Islet precursor cell (in vitro differentiated cells): ENCODE measurements at regions not wholly inside any gene's neighbourhood (a gene's known extent, or its start where the extent isn't known, plus 50 kb on each side); places are given as distances from the start of the nearest gene placed in this dataset.
A peak's percentile ranks its signal among the peaks of the same experiment; 100 is the strongest.
"Not testable (repeated sequence)": the region's sequence is repeated elsewhere in the genome, so short reads cannot be mapped to it uniquely, and the experiment has no call there.

Source experiments
- DNase-seq: peaks from one replicate; pipeline ENCODE4 v3.0.0-alpha.2; 2018

DNA sequence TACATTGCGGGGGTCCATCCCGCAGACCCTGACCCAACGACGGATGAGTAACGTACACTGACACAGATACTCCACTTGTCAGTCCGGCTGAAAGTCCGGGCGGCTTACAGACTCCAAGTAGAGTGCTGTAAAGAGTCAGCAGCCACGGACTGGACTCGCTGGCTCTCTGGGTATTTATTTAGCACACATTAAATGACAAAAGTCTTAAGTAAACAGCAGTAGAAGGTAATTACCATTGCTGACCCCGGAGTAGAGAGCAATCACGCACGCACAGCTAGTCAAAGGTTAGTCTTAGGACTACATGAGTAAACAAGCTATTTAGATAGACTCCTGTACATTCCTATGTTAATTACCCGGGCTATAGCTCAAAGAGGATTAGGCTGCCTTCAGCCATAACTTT, 780.9 kb downstream of the RPS29 start:
- peak; percentile 59 for DNase-seq

GRCh38 chr14:48792376-48793024, 793.7 kb downstream of the RPS29 start:
- DNase-seq: peak; percentile 60

- no peak for DNase-seq
These were observed 797.4 kb downstream of the RPS29 start for GRCh38 chr14:48788771-48789170.

GRCh38 chr14:48786498-48786897, 799.7 kb downstream of the RPS29 start:
- no peak for DNase-seq

DNA sequence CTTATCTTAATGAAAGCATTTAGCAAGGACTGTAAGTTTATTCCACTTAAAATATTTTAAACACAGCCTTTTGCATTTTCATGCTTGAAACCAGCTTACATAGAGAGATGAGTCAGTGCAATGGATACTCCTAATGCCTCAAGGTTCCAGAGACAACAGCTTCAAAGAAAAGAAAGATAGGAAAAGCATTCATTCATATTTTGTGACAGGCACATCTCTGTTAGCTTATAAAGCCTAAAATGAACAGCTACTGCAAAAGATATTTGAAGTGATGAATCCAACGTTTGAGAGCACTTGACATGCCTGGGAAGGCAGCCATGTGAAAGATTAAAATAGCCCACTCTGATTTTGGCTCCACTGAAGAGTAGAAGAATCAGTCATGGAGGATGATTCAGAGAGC, 814.5 kb downstream of the RPS29 start:
- DNase-seq: no peak

- DNase-seq: no peak
These were observed 834.9 kb downstream of the RPS29 start for GRCh38 chr14:48751293-48751692.

DNA sequence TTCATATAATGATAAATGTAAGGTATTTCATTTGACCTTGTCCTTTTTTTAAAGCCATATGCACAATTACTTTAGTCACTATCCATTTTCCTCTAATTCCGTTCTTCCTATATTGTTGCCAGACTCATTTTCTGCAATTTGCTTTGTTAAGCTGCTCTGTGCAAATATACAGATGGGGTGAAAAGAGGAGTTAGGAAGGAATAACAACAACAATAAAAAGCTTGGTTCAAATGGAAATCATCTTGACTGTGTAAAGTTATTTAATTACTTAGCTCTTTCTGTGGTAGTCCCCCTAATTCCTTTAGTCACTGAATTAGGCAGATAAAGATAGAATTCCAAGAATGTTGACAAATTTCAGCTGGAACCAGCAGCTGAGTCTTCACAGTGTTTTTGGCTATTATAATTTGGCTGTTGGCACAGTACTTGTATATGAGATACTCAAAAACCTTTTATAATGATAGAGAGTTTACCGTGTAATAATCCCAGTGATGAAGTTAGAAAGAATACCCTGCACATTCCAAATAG, 838.0 kb downstream of the RPS29 start:
- DNase-seq: no peak

GRCh38 chr14:48747561-48748089, 838.6 kb downstream of the RPS29 start:
- no peak for DNase-seq

DNA sequence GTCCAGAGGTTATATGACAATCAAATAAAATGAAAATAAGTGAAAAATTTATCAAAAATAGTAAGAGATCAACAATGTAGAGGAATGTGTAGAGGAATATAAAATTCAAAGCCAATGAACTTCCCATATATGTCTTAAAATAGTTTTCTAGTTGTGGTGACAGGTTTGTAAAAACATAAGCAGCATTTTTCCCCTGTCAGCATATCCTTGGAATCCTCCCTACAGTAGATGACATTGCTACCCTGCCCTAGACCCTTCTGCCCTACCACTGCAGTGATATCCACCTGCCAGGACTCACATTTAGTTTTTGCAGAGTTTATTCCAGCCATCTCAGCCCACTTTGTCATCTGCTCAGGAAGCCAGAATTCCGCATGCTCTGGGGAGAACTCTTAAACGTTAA, 842.0 kb downstream of the RPS29 start:
- no peak for DNase-seq

- no peak for DNase-seq
These were observed 847.8 kb downstream of the RPS29 start for GRCh38 chr14:48738186-48738925.

DNA sequence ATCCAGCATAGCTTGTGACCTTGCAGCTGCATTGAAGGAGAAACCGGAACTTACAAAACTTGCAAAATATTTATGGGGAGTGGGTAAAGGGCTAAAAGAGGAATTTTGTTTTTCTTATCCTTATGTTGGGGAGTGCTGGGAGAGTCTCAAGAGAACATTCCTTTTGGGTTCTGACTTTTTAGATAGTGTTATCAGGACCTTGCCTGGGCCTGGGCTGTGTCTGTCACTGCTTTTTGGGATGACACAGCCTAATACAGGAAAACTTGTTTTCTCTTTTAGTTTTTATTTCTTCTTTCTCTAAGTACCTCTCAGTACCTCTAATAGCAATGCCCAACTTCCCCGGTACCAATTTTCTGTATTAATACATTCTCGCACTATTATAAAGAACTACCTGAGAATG, 850.6 kb downstream of the RPS29 start:
- no peak for DNase-seq

DNA sequence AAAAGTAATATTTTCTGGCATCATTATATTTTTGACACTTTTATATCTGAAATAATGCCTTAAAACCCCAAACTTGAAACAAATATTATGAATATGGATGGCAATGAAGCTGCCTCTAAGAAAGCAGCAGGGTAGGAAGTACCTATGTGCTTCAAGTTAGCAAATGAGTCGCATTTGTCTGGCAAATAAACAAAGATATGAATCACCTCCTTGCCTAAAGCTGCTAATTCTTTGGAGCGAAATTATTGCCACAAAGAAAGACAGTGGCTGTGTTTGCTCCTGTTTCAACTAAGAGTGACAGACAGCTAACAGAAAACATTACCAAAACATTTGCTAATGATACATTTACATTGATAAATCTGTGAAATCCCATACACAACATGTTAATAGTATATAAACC, 854.9 kb downstream of the RPS29 start:
- DNase-seq: no peak

DNA sequence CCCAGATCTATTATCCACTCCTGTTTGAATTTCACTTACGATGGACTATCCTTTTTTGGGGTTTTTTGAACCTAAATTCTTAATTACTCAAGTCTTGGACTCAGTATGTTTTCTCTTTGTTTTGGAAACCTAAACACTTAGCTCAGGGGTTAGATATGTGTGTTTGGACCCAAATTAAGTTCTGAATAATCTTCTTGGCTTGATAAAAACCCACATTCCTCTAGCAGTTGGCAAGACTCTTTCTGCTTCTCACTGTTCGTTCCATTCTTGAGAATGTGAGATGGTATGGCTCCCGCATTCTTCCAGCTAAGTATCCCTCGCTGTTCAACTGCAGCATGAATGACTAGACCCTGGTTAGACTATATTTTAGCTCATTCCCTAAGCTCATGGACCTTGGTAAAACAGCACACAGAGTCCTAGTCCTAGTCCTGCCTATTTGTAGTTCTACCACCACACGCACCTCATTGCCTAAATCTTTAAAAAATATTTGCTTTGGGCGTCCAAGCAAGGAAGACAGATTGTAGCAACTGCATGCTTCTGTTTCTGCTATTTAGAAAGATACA, 860.0 kb downstream of the RPS29 start:
- DNase-seq: no peak

DNA sequence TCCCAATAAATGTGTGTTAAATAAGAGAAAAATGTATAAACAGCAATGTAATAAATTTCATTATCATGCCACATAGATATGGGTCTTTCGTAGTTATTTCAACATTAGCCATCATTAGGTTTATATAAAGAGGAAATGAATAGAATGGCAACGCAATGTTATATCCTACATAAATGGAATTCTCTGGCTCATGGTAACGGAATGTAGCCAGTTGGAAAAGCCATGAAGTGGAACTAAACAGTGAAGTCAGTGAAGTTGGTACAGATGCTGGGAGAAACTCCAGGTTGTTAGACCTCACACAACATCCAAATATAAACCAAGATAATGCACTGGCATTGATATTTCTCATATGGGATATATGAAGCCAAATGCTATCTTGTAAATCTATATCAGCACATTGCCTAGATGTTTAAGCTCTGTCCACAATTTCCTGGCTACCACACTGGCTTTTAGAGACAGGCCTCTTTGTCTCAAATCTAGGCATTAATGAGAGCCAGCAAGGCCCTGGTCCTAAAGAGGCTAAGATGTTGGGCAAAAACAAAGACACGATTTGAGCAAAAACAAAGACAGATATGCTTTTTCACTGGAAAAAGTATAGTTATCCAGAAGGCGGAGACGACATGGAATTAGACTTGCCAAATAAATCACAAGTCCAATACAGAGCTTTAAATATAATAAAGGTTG, 861.0 kb downstream of the RPS29 start:
- DNase-seq: no peak

- DNase-seq: no peak
These were observed 862.2 kb downstream of the RPS29 start for GRCh38 chr14:48723841-48724495.

- DNase-seq: no peak
These were observed 871.8 kb downstream of the RPS29 start for GRCh38 chr14:48714366-48714765.

DNA sequence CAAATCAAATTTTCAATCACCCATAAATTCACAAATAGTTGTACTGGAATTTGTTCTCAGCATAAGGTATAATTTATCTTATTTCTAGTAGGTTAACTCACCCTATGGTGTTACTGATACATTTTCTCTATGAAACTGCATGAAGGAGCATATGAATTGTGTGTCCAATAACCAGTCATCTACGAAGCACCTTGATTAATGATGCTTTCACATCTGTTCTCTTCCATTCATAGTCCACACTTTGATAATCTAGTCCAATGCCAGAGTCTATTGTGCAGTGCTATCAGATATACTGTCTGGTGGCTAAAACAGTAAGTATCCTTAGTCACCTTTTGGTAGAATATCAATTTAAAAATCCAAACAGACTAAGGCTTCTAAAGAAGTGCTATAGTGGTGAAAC, 876.0 kb downstream of the RPS29 start:
- no peak for DNase-seq

DNA sequence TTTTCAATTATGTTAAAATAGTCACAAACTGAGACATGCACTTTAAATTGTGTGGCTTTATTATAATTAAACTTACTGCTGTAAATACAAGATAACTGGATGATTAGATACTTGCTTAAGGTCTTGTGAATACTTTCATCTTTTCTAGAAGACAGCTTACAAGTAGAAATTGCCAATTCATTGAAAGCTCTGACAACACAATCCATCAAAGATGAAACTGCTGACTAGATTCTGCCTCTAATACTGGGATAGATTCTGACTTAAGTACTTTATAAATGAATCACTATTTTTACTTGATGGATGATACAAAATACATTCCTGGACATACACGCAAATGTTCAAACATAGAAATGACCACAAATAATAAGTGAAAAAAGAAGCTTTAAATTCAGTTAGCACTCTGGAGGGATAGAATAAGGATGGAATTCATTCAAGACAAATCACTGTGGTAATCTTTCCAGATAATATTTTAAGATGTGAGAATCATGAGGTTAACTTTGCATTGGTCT, 876.8 kb downstream of the RPS29 start:
- no peak for DNase-seq

- DNase-seq: no peak
These were observed 881.5 kb downstream of the RPS29 start for GRCh38 chr14:48704639-48705038.

GRCh38 chr14:48703728-48704467, 882.3 kb downstream of the RPS29 start:
- DNase-seq: no peak

DNA sequence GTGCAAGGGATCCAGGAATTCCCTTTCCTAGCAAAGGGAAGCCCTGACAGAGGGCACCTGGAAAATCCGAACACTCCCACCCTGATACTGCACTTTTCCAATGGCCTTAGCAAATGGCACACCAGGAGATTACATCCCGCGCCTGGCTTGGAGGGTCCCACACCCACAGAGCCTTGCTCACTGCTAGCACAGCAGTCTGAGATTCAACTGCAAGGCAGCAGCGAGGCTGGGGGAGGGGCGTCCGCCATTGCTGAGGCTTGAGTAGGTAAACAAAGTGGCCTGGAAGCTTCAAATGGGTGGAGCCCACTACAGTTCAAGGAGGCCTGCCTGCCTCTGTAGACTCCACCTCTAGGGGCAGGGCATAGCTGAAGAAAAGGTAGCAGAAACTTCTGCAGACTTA, 888.8 kb downstream of the RPS29 start:
- not testable (repeated sequence) for DNase-seq

DNA sequence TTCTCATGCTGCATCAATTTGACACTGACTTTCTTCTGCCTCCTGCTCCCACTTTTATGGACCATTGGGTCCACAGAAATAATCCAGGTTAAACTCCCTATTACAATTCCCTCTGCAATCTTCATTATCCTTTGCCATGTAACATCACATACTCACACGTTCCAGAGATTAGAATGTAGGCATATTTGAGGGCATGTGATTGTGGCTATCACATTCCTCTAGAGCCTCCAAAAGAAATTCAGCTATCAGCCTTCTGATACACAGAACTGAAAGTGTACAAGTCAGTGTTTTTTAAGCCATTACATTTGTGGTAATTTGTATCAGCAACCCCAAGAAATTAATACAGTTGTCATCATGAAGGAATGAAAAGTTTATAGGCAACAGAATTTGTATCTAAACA, 892.4 kb downstream of the RPS29 start:
- no peak for DNase-seq
